OCI-LY3 (cell line): ENCODE measurements at regions not wholly inside any gene's neighbourhood (a gene's known extent, or its start where the extent isn't known, plus 50 kb on each side); places are given as distances from the start of the nearest gene placed in this dataset.

ENCODE experiments used
- H2AFZ ChIP-seq: fragments of 200-600, 300-600 bp; shearing (Covaris generic); 2 replicates; pipeline ENCODE4 v1.6.0; 2014; ENCODE audit warnings: antibody characterized with exemption, low read depth, low read length
- H3K27ac ChIP-seq: fragments of 200-600, 300-600 bp; sonication (generic); 2 replicates; pipeline ENCODE4 v1.5.1; 2014; ENCODE audit warnings: mild to moderate bottlenecking, low read length, moderate library complexity, mixed read lengths
- H3K27me3 ChIP-seq: fragments of 200-600, 300-600 bp; sonication (generic); 2 replicates; pipeline ENCODE4 v1.6.1; 2014; ENCODE audit warnings: low read depth, low read length, mixed read lengths
- H3K36me3 ChIP-seq: fragments of 200-600, 300-600 bp; sonication (generic); replicated peaks from 2 replicates; pipeline ENCODE3; 2014; ENCODE audit warnings: low read depth, low read length, mixed read lengths
- H3K4me1 ChIP-seq: fragments of 300-600, 200-600 bp; sonication (generic); 2 replicates; pipeline ENCODE4 v1.6.1; 2014; ENCODE audit warnings: low read length, mixed read lengths
- H3K4me2 ChIP-seq: fragments of 200-600, 300-600 bp; sonication (generic); 2 replicates; pipeline ENCODE4 v1.6.1; 2014; ENCODE audit warnings: low read length, mixed read lengths
- H3K4me3 ChIP-seq: fragments of 300-600, 200-600 bp; sonication (generic); 2 replicates; pipeline ENCODE4 v1.5.1; 2014; ENCODE audit warnings: antibody characterized with exemption, mild to moderate bottlenecking, low read length, moderate library complexity
- H3K79me2 ChIP-seq: fragments of 300-600, 200-600 bp; shearing (Covaris generic); 2 replicates; pipeline ENCODE4 v1.6.1; 2014; ENCODE audit warnings: mild to moderate bottlenecking, low read length, mixed read lengths
- H3K9ac ChIP-seq: fragments of 300-600, 200-600 bp; shearing (Covaris generic); 2 replicates; pipeline ENCODE4 v1.6.0; 2014; ENCODE audit warnings: mild to moderate bottlenecking, low read length, moderate library complexity
- H3K9me3 ChIP-seq: fragments of 200-600, 300-600 bp; shearing (Covaris generic); 2 replicates; pipeline ENCODE4 v1.6.1; 2014; ENCODE audit warnings: low read length, mixed read lengths; ENCODE audit not compliant: insufficient read depth
- H4K20me1 ChIP-seq: fragments of 200-600, 300-600 bp; sonication (generic); 2 replicates; pipeline ENCODE4 v1.6.1; 2016; ENCODE audit warnings: low read length, mixed read lengths; ENCODE audit not compliant: insufficient read depth
- EZH2phosphoT487 ChIP-seq: fragments of 200-600 bp; shearing (Covaris generic); IDR thresholded peaks from 2 replicates; pipeline ENCODE4 v1.6.1; 2018; ENCODE audit warnings: antibody characterized with exemption, mixed run types, low read depth
- TF ChIP-seq, protein P1 (sequence below): fragments of 200-600, 300-600 bp; sonication (generic); IDR thresholded peaks from 2 replicates; pipeline ENCODE4 v1.5.1; 2014; ENCODE audit warnings: antibody characterized with exemption, low read length, low read depth

DNA sequence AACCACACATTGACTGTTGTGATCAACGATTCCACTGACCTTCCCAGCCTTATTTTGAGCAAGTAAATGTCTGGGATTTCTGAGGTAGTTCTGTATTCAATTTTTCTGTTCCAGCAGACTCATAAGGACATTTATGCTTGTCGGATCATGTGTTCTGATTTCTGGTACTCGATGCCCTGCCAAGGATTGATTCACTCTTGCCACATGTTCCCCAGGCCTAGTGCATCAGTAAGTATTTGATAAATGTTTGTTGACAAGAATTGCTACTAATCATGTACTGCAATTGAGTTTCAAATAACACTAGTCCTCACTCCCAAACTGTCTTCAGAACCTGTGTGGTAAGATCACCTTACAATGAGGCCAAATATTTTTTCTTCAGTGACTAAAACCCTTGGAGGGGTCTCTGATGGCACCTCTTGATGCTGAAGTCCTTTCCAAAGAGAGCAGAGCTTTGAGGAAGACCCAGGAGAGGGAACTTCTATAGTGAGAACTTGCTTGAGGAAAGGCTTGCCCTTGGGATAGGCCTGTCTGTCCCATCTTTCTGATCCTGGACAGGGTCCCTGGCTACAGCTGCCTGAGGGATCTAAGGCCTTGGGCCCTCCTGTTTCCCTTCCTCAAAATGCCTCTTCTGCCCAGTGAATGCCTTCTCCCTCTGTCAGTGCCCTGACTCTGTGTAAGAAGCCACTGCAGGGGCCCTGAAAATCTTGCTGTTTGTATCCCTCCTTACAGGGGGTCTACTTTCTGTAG lies 115.8 kb upstream of the FAM78B start:
- no peaks in the 10 kb centered on the region for H3K4me1 ChIP-seq
- H3K27ac ChIP-seq: no peak overlapping the region
- H3K79me2 ChIP-seq: no peaks in the 10 kb centered on the region
- H3K27me3 ChIP-seq: no peaks in the 10 kb centered on the region
- no peak overlapping the region for H3K9ac ChIP-seq
- no peak overlapping the region for H3K4me2 ChIP-seq
- no peaks in the 10 kb centered on the region for H4K20me1 ChIP-seq
- no peak overlapping the region for H2AFZ ChIP-seq
- no peaks in the 10 kb centered on the region for H3K36me3 ChIP-seq
- H3K4me3 ChIP-seq: no peak overlapping the region
- no peaks in the 10 kb centered on the region for H3K9me3 ChIP-seq
- TF ChIP-seq, protein P1, sequence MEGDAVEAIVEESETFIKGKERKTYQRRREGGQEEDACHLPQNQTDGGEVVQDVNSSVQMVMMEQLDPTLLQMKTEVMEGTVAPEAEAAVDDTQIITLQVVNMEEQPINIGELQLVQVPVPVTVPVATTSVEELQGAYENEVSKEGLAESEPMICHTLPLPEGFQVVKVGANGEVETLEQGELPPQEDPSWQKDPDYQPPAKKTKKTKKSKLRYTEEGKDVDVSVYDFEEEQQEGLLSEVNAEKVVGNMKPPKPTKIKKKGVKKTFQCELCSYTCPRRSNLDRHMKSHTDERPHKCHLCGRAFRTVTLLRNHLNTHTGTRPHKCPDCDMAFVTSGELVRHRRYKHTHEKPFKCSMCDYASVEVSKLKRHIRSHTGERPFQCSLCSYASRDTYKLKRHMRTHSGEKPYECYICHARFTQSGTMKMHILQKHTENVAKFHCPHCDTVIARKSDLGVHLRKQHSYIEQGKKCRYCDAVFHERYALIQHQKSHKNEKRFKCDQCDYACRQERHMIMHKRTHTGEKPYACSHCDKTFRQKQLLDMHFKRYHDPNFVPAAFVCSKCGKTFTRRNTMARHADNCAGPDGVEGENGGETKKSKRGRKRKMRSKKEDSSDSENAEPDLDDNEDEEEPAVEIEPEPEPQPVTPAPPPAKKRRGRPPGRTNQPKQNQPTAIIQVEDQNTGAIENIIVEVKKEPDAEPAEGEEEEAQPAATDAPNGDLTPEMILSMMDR: no peak
- no peak for TF ChIP-seq EZH2phosphoT487

DNA sequence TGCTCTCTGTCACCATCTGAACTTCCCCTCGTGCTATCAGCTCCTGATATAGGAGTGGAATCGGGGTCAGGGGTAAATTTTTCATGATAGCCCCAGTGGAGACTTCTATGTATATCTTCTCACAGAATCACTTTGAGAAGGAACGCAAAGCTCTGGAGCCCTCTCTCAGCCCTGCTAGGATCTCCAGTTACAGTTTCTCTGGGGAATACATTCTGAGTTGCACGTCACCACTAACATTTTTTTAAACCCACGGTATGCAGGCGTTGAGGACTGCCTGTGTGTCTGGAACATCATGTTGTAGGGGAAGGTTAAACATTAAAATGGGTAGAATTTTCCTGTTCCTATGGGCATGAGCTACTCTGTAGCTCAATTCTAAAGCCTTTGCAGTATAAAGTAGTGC lies 116.4 kb upstream of the FAM78B start:
- Histone ChIP-seq H3K27ac (no peak overlapping the region), H2AFZ (no peak overlapping the region), H3K79me2 (no peaks in the 10 kb centered on the region), H4K20me1 (no peaks in the 10 kb centered on the region), H3K4me2 (no peak overlapping the region), H3K36me3 (no peaks in the 10 kb centered on the region), H3K4me3 (no peak overlapping the region), H3K4me1 (no peaks in the 10 kb centered on the region), H3K9me3 (no peaks in the 10 kb centered on the region), H3K27me3 (no peaks in the 10 kb centered on the region), H3K9ac (no peak overlapping the region)
- TF ChIP-seq, protein P1: no peak

DNA sequence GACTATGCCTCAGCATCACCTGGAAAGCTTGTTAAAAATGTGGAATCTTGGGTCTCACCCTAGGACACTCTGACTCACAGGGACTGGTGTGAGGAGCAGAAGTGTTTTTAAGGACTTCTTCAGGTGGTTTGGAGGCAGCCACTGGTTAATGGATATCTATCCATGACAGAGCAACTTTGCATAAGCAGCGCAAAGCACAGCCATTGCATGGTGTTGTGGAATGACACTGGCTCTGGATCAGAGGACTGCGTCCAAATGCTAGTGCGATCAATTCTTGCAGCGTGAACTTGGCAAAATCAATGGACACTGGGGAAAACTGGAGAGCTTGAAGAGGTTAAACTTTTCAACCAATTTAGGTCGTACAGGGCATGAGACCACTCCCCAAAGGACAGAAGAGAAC lies 116.8 kb upstream of the FAM78B start:
- no peak overlapping the region for H3K27ac ChIP-seq
- no peak overlapping the region for H2AFZ ChIP-seq
- H3K27me3 ChIP-seq: no peaks in the 10 kb centered on the region
- no peaks in the 10 kb centered on the region for H3K79me2 ChIP-seq
- H3K36me3 ChIP-seq: no peaks in the 10 kb centered on the region
- no peak overlapping the region for H3K4me3 ChIP-seq
- H3K4me1 ChIP-seq: no peaks in the 10 kb centered on the region
- H3K4me2 ChIP-seq: no peak overlapping the region
- TF ChIP-seq, protein P1: no peak
- TF ChIP-seq EZH2phosphoT487: no peak
- no peaks in the 10 kb centered on the region for H4K20me1 ChIP-seq
- H3K9me3 ChIP-seq: no peaks in the 10 kb centered on the region
- H3K9ac ChIP-seq: no peak overlapping the region

DNA sequence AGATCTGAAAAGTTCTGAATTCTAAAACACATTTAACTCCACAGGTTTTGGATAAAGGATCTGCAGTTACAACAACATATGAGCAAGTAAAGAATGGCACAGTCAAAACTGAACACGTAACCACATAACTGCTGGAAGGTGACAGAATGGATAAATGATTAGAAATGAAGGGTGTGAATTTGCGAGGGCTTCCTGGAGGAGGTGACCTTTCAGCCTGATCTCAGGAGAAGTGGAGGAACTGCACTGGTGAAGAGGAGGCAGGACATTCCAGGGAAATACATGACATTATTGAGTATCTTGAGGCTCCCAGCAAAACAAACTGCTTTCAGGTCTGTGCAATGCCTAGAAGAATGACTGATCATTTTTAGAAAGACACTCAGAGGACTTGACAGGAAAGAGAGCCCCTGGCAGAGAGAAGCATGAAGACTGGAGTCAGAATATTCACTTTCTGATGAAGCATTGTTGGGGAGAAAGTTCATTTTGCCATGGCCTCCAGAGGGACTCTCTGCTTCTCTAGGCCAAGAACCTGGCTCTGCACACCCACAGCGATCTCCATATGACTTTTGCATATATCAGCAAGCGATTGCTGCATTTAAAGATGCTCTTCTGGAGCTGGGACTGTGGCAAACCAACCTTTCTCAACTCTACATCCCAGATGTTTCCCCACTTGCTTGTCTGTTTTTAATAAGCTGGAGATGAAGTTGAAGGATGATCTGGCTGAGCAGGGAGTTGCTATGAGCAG lies 122.7 kb upstream of the FAM78B start:
- TF ChIP-seq EZH2phosphoT487: no peak
- TF ChIP-seq, protein P1: no peak
- peaks cover 31% of the 10 kb centered on the region for H3K4me1 ChIP-seq

More for the DNA sequence above, 122.7 kb upstream of the FAM78B start:
- Histone ChIP-seq H2AFZ (no peak overlapping the region), H3K27me3 (no peaks in the 10 kb centered on the region), H3K79me2 (no peaks in the 10 kb centered on the region), H3K36me3 (no peaks in the 10 kb centered on the region), H4K20me1 (no peaks in the 10 kb centered on the region), H3K4me2 (no peak overlapping the region), H3K4me3 (no peak overlapping the region), H3K9me3 (no peaks in the 10 kb centered on the region), H3K27ac (no peak overlapping the region), H3K9ac (no peak overlapping the region)
